Body of pancreas (tissue), 4 donors: ENCODE measurements at regions not wholly inside any gene's neighbourhood (a gene's known extent, or its start where the extent isn't known, plus 50 kb on each side); places are given as distances from the start of the nearest gene placed in this dataset.

Experiments
- ATAC-seq: fragments of 150-250 bp; one replicate; pipeline ENCODE4 v1.9.1; 2016
- DNase-seq, 4 donors: peaks; one replicate each; pipeline ENCODE4 v3.0.0-alpha.2; 2019
- H3K27ac ChIP-seq, 4 donors: fragments of 200-600 bp; sonication (generic); 1 replicate in 3 of 4; 2 replicates in 1 of 4; pipeline versions ENCODE4 v1.5.1 to v1.6.1; 2016 to 2019; ENCODE audit warnings: mild to moderate bottlenecking in 1 of 4, mixed read lengths in 1 of 4, moderate library complexity in 1 of 4
- H3K27me3 ChIP-seq, 2 donors: fragments of 200-600 bp; sonication (generic); one replicate each; pipeline ENCODE4 v1.6.0; 2016; ENCODE audit warnings: mild to moderate bottlenecking in 1 of 2
- H3K36me3 ChIP-seq, 2 donors: fragments of 200-600 bp; sonication (generic); replicated peaks in 1 of 2; 2 replicates each; pipeline ENCODE4 v1.5.1; 2016; ENCODE audit warnings: low read depth in 2 of 2; ENCODE audit not compliant: insufficient read depth in 1 of 2
- H3K4me1 ChIP-seq: fragments of 200-600 bp; sonication (generic); one replicate; pipeline ENCODE4 v1.6.0; 2016
- H3K4me3 ChIP-seq, 2 donors: fragments of 200-600 bp; sonication (generic); 1 replicate in 1 of 2; 2 replicates in 1 of 2; pipeline ENCODE4 v1.5.1; 2016 to 2019
- H3K9me3 ChIP-seq, 3 donors: fragments of 200-600 bp; sonication (generic); 1 replicate in 2 of 3; 2 replicates in 1 of 3; pipeline ENCODE4 v1.5.1; 2016
- POLR2A ChIP-seq, 3 donors: fragments of 450-650 bp; IDR thresholded peaks; one replicate each; pipeline ENCODE4 v1.6.1; 2016; ENCODE audit warnings: antibody characterized with exemption in 3 of 3, mild to moderate bottlenecking in 2 of 3
- WGBS, 2 donors: methylation state at CpG; one replicate each; pipeline ENCODE4 v1.1.5; 2017; 5-methylcytosine and 5-hydroxymethylcytosine counted together
- intact Hi-C: fragments of 100-400 bp; cut with DNase I; formaldehyde crosslinking; loops from one replicate; pipeline ENCODE4 v1.15.1; 2023
- TF ChIP-seq, protein P1 (sequence below), 7 experiments: fragments of 450-650 bp in 4 of 7; fragments of 200-600 bp in 3 of 7; sonication (generic) in 3 of 7; IDR thresholded peaks; one replicate each; pipeline ENCODE4 v1.5.1; 2016 to 2019; ENCODE audit warnings: antibody characterized with exemption in 7 of 7

DNA sequence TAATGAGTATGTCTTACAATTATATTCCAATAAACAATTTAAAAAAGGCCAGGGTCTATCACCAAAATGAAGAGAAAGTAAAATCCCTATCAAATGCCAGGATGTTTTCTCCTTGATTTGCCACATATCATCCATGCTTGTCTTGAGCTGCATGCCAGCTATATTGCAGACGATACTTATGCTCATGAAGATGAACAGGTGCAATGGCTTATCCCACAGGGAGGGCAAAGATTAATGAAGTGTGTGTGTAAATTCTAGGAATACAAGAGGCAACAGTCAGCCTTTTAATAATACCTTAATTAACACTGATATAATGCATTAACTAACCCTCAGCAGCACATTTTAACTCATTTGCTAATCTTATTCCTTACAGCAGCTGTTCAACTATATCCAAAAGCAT is 850.5 kb downstream of the KCNA4 start:
- intact Hi-C loops: no loop called here
- Histone ChIP-seq H3K27ac (no peak overlapping the region), H3K9me3 (no peaks in the 10 kb centered on the region), H3K4me3 (no peak overlapping the region), H3K4me1 (no peaks in the 10 kb centered on the region), H3K36me3 (no peaks in the 10 kb centered on the region), H3K27me3 (no peaks in the 10 kb centered on the region)
- 68 to 80% methylated on average over 1 of the region's 1 CpG for WGBS, 2 donors
- TF ChIP-seq POLR2A (IDR thresholded peaks at IDR 0.05): no peak
- TF ChIP-seq, protein P1, sequence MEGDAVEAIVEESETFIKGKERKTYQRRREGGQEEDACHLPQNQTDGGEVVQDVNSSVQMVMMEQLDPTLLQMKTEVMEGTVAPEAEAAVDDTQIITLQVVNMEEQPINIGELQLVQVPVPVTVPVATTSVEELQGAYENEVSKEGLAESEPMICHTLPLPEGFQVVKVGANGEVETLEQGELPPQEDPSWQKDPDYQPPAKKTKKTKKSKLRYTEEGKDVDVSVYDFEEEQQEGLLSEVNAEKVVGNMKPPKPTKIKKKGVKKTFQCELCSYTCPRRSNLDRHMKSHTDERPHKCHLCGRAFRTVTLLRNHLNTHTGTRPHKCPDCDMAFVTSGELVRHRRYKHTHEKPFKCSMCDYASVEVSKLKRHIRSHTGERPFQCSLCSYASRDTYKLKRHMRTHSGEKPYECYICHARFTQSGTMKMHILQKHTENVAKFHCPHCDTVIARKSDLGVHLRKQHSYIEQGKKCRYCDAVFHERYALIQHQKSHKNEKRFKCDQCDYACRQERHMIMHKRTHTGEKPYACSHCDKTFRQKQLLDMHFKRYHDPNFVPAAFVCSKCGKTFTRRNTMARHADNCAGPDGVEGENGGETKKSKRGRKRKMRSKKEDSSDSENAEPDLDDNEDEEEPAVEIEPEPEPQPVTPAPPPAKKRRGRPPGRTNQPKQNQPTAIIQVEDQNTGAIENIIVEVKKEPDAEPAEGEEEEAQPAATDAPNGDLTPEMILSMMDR (IDR thresholded peaks at IDR 0.05): no peak
- DNase-seq: no peak
- ATAC-seq: no peak

DNA sequence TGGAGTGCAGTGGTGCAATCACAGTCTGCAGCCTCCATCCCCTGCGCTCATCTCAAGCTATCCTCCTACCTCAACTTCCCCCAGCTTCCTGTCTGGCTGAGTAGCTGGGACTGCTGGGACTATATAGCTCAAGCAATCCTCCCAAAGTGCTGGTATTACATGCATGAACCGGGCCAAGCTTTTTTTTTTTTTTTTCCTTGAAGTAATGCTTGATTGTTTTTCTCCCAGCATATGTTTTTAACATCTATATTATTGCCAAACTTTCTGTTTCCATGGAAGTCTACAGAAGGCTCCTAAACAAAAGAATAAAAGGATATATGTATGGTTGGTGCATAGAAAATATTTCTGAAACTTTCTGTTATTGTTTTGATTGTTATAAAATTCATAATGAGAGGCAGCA is 853.6 kb downstream of the KCNA4 start:
- Histone ChIP-seq H3K27ac (no peak overlapping the region), H3K4me3 (no peak overlapping the region), H3K4me1 (no peaks in the 10 kb centered on the region), H3K9me3 (no peaks in the 10 kb centered on the region), H3K27me3 (no peaks in the 10 kb centered on the region), H3K36me3 (no peaks in the 10 kb centered on the region)
- no peak for TF ChIP-seq POLR2A (IDR thresholded peaks at IDR 0.05)
- no peak for ATAC-seq
- no peak for DNase-seq
- intact Hi-C loops: no loop called here
- WGBS, 2 donors: 78 to 82% methylated on average over 2 of the region's 2 CpGs

DNA sequence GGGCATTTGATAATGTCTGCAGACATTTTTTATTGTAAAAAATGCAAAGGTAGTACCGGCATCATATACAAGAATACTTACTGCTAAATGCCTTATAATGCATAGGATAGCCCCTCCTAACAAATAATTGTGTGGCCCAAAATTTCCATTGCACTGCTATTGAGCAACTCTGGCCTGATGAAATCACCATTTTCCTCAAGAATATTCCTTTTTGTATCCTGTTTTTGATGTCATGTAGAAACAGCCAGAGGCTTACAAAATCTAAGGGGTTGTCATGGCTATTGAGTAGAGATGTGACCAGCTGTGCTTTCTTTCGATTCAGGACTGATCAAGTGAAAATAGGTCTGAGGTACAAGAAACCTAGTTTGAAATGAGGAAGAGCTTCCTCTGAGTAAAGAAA is 854.3 kb downstream of the KCNA4 start:
- Histone ChIP-seq H3K9me3 (no peaks in the 10 kb centered on the region), H3K27ac (no peak overlapping the region), H3K36me3 (no peaks in the 10 kb centered on the region), H3K27me3 (no peaks in the 10 kb centered on the region), H3K4me1 (no peaks in the 10 kb centered on the region), H3K4me3 (no peak overlapping the region)
- 65 to 74% methylated on average over 2 of the region's 2 CpGs for WGBS, 2 donors
- ATAC-seq (no peak), DNase-seq (no peak)
- TF ChIP-seq, protein P1 (IDR thresholded peaks at IDR 0.05): no peak
- no peak for TF ChIP-seq POLR2A (IDR thresholded peaks at IDR 0.05)
- intact Hi-C loops: no loop called here

DNA sequence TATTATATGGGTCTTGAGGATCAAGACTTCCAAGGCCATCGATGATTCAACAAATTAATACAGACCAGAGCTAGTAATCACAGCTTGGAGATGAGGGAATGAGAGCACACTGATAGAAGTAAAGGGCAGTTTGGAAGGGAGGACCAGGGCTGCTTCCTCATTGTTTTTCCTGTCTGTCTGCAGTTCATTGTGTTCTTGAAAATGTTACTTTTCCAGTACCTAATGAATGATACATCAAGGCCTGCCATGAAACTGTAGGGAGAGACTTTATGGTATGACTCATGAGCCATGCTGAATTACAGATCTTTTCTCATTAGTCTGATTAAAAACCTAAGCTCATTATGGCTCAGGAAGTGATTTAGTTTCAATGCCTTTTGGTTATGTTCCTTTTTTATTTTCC is 855.6 kb downstream of the KCNA4 start:
- WGBS, 2 donors: 53 to 68% methylated on average over 1 of the region's 1 CpG
- no peaks in the 10 kb centered on the region for H3K9me3 ChIP-seq

DNA sequence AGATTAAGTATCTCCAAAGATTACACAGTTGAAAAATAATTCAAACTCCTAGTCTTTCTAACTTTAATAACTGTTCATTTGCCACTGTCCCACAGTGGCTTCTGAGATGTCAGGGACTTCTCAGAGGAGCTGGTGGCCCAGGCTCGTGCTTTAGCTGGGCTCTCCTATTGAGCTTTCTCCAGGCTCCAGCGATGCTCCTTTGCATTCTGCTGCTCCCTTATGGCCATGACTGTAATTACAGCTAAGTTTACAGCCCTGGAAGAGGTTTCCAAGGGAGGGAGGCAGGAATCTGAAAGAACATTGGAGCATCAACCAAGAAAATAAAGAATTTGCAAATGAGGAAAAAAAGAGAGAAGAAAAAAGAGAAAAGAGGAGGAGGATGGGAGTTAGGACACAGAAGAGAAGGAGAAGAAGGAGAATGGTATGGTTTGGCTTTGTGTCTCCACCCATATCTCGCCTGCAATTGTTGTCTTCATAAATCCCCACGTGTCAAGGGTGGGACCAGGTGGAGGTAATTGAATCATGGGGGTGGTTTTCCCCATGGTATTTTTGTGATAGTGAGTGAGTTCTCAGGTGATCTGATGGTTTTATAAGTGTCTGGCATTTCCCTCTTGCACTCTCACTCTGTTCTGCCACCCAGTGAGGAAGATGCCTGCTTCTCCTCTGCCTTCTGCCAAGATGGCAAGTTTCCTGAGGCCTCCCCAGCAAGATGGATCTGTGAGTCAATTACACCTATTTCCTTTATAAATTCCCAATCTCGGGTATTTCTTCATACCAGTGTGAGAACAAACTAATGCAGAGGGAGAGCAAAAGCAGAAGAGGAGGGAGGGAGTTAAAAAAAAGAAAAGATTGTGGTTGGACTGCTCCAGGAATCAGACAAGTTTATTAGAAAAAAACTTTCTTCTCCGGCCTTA is 857.0 kb downstream of the KCNA4 start:
- H3K27ac ChIP-seq: no peak overlapping the region
- intact Hi-C loops: no loop called here
- peak; percentile 84 for ATAC-seq
- no peak overlapping the region for H3K4me3 ChIP-seq
- H3K4me1 ChIP-seq: no peaks in the 10 kb centered on the region
- no peaks in the 10 kb centered on the region for H3K9me3 ChIP-seq
- peak; percentile 33 to 46 (median 41) for DNase-seq
- H3K36me3 ChIP-seq: no peaks in the 10 kb centered on the region
- TF ChIP-seq, protein P1 (IDR thresholded peaks at IDR 0.05): peak in 6 of 7 experiments; percentile 45 to 66 (median 56)
- TF ChIP-seq POLR2A (IDR thresholded peaks at IDR 0.05): no peak
- no peaks in the 10 kb centered on the region for H3K27me3 ChIP-seq
- WGBS, 2 donors: 24 to 25% methylated on average over 6 of the region's 6 CpGs

More for the DNA sequence above, 855.6 kb downstream of the KCNA4 start:
- no peak for TF ChIP-seq POLR2A (IDR thresholded peaks at IDR 0.05)
- TF ChIP-seq, protein P1 (IDR thresholded peaks at IDR 0.05): no peak
- Histone ChIP-seq H3K4me3 (no peak overlapping the region), H3K27me3 (no peaks in the 10 kb centered on the region), H3K4me1 (no peaks in the 10 kb centered on the region), H3K36me3 (no peaks in the 10 kb centered on the region), H3K27ac (no peak overlapping the region)
- DNase-seq (no peak), ATAC-seq (no peak)
- intact Hi-C loops: no loop called here
